ENCODE measurements at regions not wholly inside any gene's neighbourhood (a gene's known extent, or its start where the extent isn't known, plus 50 kb on each side); places are given as distances from the start of the nearest gene placed in this dataset.

DNA sequence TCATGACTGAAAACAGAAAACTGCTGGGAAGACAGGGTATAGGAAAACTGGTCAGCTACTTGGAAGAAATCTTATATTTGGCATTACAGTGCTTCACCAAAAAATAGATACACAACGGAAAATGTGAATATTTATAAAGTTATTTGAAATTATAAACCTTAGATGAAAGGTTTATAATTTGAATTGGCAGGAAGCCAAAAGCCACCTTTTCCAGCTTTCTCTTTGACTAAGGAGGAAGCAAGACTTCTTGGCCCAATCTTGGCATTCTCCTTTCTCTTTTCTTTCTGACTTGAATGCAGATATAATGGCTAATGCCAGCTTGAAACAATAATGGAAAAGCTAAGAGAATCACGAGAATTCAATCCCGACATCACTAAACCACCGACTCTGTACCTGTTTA lies 196.5 kb upstream of the PIK3C3 start:
- H3K4me1 ChIP-seq (ENCODE audit: control insufficient read depth in 1 of 2, low read depth in 2 of 2) = no peaks in the 10 kb centered on the region
- no peaks in the 10 kb centered on the region for H3K36me3 ChIP-seq
- no peak overlapping the region for H3K27ac ChIP-seq
- no peak overlapping the region for H3K4me3 ChIP-seq
- H3K27me3 ChIP-seq (replicated peaks; ENCODE audit: insufficient read depth) = no peaks in the 10 kb centered on the region
- TF ChIP-seq, protein P1, sequence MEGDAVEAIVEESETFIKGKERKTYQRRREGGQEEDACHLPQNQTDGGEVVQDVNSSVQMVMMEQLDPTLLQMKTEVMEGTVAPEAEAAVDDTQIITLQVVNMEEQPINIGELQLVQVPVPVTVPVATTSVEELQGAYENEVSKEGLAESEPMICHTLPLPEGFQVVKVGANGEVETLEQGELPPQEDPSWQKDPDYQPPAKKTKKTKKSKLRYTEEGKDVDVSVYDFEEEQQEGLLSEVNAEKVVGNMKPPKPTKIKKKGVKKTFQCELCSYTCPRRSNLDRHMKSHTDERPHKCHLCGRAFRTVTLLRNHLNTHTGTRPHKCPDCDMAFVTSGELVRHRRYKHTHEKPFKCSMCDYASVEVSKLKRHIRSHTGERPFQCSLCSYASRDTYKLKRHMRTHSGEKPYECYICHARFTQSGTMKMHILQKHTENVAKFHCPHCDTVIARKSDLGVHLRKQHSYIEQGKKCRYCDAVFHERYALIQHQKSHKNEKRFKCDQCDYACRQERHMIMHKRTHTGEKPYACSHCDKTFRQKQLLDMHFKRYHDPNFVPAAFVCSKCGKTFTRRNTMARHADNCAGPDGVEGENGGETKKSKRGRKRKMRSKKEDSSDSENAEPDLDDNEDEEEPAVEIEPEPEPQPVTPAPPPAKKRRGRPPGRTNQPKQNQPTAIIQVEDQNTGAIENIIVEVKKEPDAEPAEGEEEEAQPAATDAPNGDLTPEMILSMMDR (IDR thresholded peaks at IDR 0.05) = no peak
- ATAC-seq (ENCODE audit: insufficient number of reproducible peaks, low FRiP score, low read depth) (no peak), DNase-seq (ENCODE audit: low spot score) (no peak)
- no peaks in the 10 kb centered on the region for H3K9me3 ChIP-seq

DNA sequence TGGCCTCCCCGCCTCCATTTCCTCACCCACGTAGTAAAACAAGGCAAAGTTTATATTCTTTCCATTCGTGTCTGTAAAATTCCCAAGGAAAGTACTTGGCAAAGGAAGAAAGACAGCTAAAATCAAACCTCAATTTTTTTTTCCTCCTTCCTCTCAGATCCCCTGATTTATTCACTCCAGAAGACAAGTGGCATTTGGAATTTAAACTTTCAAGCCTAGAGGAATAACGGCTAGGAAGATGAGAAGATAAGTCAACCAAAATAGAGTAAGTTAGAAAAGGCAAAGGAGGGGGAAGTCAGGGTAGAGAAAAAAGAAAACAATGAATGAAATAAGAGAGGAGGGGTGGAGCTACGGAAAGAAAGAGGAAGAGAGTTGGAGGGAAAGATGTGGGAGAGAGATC lies 198.9 kb upstream of the PIK3C3 start:
- H3K27me3 ChIP-seq (replicated peaks; ENCODE audit: insufficient read depth) = no peaks in the 10 kb centered on the region
- no peak for DNase-seq (ENCODE audit: low spot score)
- no peaks in the 10 kb centered on the region for H3K9me3 ChIP-seq
- H3K27ac ChIP-seq = no peak overlapping the region
- TF ChIP-seq, protein P1 (IDR thresholded peaks at IDR 0.05) = no peak
- no peak overlapping the region for H3K4me3 ChIP-seq
- ATAC-seq (ENCODE audit: insufficient number of reproducible peaks, low FRiP score, low read depth) = no peak
- H3K36me3 ChIP-seq = no peaks in the 10 kb centered on the region
- H3K4me1 ChIP-seq (ENCODE audit: control insufficient read depth in 1 of 2, low read depth in 2 of 2) = no peaks in the 10 kb centered on the region

DNA sequence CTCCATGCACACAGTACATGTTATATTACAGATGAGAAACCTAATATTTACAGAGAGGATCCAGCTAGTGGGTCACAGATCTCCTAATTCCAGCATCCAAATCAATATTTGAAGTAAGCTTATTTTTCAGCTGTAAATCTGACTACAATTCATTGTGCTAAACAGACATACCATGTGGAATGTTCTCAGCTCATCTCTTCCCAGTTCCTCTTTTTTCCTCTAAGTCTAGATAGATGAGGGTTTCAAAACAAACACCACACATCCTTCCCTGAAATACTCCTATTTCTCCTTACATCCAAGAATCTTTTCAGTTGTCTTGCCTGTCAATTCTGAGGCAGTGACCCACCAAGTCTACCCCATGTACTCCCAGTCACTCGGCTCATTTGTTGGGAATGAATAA lies 200.7 kb upstream of the PIK3C3 start:
- H3K27me3 ChIP-seq (replicated peaks; ENCODE audit: insufficient read depth) = no peaks in the 10 kb centered on the region
- H3K4me3 ChIP-seq = no peak overlapping the region
- no peaks in the 10 kb centered on the region for H3K9me3 ChIP-seq
- no peak for DNase-seq (ENCODE audit: low spot score)
- H3K27ac ChIP-seq = no peak overlapping the region
- H3K36me3 ChIP-seq = no peaks in the 10 kb centered on the region
- TF ChIP-seq, protein P1 (IDR thresholded peaks at IDR 0.05) = no peak
- ATAC-seq (ENCODE audit: insufficient number of reproducible peaks, low FRiP score, low read depth) = no peak
- H3K4me1 ChIP-seq (ENCODE audit: control insufficient read depth in 1 of 2, low read depth in 2 of 2) = no peaks in the 10 kb centered on the region

DNA sequence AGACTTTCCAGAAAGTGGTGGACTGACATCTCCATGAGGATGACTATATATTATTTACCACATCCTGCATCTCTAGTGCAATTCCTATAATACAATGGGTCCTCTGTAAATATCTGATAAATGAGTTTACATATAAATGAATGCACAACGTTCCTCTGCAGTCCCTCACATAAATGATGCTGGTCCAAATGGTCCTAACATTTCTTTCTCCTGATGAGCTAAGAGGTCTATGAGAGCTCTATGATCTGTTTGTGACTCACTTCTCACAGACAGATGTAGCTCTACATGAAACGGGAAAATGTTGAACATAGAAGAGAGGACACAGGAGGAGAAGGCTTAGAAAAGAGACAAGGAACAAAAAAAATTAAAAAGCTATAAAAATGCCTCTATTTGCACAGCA lies 201.2 kb upstream of the PIK3C3 start:
- H3K9me3 ChIP-seq = no peaks in the 10 kb centered on the region
- H3K4me1 ChIP-seq (ENCODE audit: control insufficient read depth in 1 of 2, low read depth in 2 of 2) = no peaks in the 10 kb centered on the region
- H3K27ac ChIP-seq = no peak overlapping the region
- TF ChIP-seq, protein P1 (IDR thresholded peaks at IDR 0.05) = no peak
- H3K36me3 ChIP-seq = no peaks in the 10 kb centered on the region
- DNase-seq (ENCODE audit: low spot score) = no peak
- ATAC-seq (ENCODE audit: insufficient number of reproducible peaks, low FRiP score, low read depth) = no peak
- no peak overlapping the region for H3K4me3 ChIP-seq
- no peaks in the 10 kb centered on the region for H3K27me3 ChIP-seq (replicated peaks; ENCODE audit: insufficient read depth)

DNA sequence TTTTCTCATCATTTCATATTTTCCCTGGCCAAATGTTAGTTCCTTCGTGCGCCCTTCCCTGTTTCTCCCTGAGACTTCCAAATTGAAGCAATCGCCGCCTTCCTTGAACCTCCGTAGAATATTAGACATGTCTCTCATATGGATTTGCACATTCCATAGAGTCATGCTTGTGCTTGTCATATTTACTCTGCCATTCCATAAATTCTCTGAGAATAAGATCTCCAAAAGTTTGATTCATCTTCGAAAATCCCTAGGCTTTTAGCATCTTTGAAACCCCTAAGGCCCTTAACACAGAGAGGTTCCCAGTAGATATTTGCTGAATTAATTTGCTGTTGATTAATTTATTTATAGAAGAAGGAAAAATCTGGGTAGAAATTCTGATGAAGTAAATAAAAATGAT lies 202.2 kb upstream of the PIK3C3 start:
- ATAC-seq (ENCODE audit: insufficient number of reproducible peaks, low FRiP score, low read depth) = no peak

More for the DNA sequence above, 202.2 kb upstream of the PIK3C3 start:
- H3K27ac ChIP-seq = no peak overlapping the region
- DNase-seq (ENCODE audit: low spot score) = no peak
- H3K4me3 ChIP-seq = no peak overlapping the region
- H3K9me3 ChIP-seq = no peaks in the 10 kb centered on the region
- TF ChIP-seq, protein P1 (IDR thresholded peaks at IDR 0.05) = no peak
- H3K36me3 ChIP-seq = no peaks in the 10 kb centered on the region
- no peaks in the 10 kb centered on the region for H3K27me3 ChIP-seq (replicated peaks; ENCODE audit: insufficient read depth)
- no peaks in the 10 kb centered on the region for H3K4me1 ChIP-seq (ENCODE audit: control insufficient read depth in 1 of 2, low read depth in 2 of 2)
